AG08396 (cell line): ENCODE measurements at regions not wholly inside any gene's neighbourhood (a gene's known extent, or its start where the extent isn't known, plus 50 kb on each side); places are given as distances from the start of the nearest gene placed in this dataset.
A peak's percentile ranks its signal among the peaks of the same experiment; 100 is the strongest.

ENCODE experiments used
- DNase-seq: peaks from one replicate; pipeline ENCODE4 v3.0.0; 2012; ENCODE audit warnings: low spot score, mixed read lengths

- no peak for DNase-seq
Observed at GRCh38 chr14:42123526-42123925, 516.9 kb downstream of the LRFN5 start.

GRCh38 chr14:42113358-42114069, 506.8 kb downstream of the LRFN5 start:
- DNase-seq = no peak

GRCh38 chr14:42112108-42112507, 505.4 kb downstream of the LRFN5 start:
- DNase-seq = no peak

GRCh38 chr14:42111355-42111754, 504.7 kb downstream of the LRFN5 start:
- no peak for DNase-seq

GRCh38 chr14:42110167-42110566, 503.5 kb downstream of the LRFN5 start:
- DNase-seq = peak; percentile 36

GRCh38 chr14:42095155-42095554, 488.5 kb downstream of the LRFN5 start:
- DNase-seq = no peak

GRCh38 chr14:42090122-42090521, 483.4 kb downstream of the LRFN5 start:
- DNase-seq = no peak

- DNase-seq = no peak
Observed at GRCh38 chr14:42079911-42080310, 473.2 kb downstream of the LRFN5 start.

GRCh38 chr14:42078345-42078744, 471.7 kb downstream of the LRFN5 start:
- no peak for DNase-seq

GRCh38 chr14:42070031-42070430, 463.4 kb downstream of the LRFN5 start:
- no peak for DNase-seq

GRCh38 chr14:42057111-42057510, 450.4 kb downstream of the LRFN5 start:
- no peak for DNase-seq

- DNase-seq = no peak
Observed at GRCh38 chr14:42047421-42048055, 440.9 kb downstream of the LRFN5 start.

- DNase-seq = no peak
Observed at GRCh38 chr14:42045383-42045782, 438.7 kb downstream of the LRFN5 start.

GRCh38 chr14:42028607-42029006, 421.9 kb downstream of the LRFN5 start:
- no peak for DNase-seq

GRCh38 chr14:42027271-42027670, 420.6 kb downstream of the LRFN5 start:
- DNase-seq = no peak

- DNase-seq = no peak
Observed at GRCh38 chr14:42023452-42023851, 416.8 kb downstream of the LRFN5 start.

- no peak for DNase-seq
Observed at GRCh38 chr14:42014301-42014700, 407.6 kb downstream of the LRFN5 start.

- DNase-seq = no peak
Observed at GRCh38 chr14:42013559-42013958, 406.9 kb downstream of the LRFN5 start.

GRCh38 chr14:42013153-42013552, 406.5 kb downstream of the LRFN5 start:
- no peak for DNase-seq

GRCh38 chr14:42011221-42011620, 404.5 kb downstream of the LRFN5 start:
- no peak for DNase-seq

GRCh38 chr14:42004321-42004720, 397.6 kb downstream of the LRFN5 start:
- no peak for DNase-seq

- DNase-seq = no peak
Observed at GRCh38 chr14:42002141-42002540, 395.5 kb downstream of the LRFN5 start.

GRCh38 chr14:42001431-42001830, 394.8 kb downstream of the LRFN5 start:
- no peak for DNase-seq

GRCh38 chr14:42000450-42000849, 393.8 kb downstream of the LRFN5 start:
- no peak for DNase-seq
